ENCODE measurements at regions not wholly inside any gene's neighbourhood (a gene's known extent, or its start where the extent isn't known, plus 50 kb on each side); places are given as distances from the start of the nearest gene placed in this dataset.

DNA sequence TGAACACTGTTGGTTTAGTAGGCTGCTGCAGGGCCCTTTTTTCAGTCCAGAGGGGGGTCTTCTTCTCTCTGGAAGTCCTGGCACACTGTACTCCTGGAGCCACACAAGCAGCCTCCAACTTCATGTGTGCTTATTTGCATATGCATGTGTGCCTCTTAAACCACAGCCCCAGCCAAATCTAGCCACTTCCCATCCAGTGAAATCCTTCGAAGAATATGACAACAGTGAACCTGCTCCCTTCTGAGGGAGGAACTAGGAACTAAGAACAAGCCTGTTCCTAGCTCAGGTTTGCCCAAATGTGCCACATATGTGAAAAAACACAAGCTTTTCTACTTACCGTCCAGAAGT, 348.5 kb downstream of the FOXO1 start:
- TF ChIP-seq, protein P1, sequence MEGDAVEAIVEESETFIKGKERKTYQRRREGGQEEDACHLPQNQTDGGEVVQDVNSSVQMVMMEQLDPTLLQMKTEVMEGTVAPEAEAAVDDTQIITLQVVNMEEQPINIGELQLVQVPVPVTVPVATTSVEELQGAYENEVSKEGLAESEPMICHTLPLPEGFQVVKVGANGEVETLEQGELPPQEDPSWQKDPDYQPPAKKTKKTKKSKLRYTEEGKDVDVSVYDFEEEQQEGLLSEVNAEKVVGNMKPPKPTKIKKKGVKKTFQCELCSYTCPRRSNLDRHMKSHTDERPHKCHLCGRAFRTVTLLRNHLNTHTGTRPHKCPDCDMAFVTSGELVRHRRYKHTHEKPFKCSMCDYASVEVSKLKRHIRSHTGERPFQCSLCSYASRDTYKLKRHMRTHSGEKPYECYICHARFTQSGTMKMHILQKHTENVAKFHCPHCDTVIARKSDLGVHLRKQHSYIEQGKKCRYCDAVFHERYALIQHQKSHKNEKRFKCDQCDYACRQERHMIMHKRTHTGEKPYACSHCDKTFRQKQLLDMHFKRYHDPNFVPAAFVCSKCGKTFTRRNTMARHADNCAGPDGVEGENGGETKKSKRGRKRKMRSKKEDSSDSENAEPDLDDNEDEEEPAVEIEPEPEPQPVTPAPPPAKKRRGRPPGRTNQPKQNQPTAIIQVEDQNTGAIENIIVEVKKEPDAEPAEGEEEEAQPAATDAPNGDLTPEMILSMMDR (optimal IDR thresholded peaks at IDR 0.05 in 1 of 3, IDR thresholded peaks at IDR 0.05 in 1 of 3, conservative IDR thresholded peaks at IDR 0.05 in 1 of 3; ENCODE audit: extremely low read depth in 1 of 3, insufficient read depth in 2 of 3, low read length in 3 of 3), result no peak
- no peak for TF ChIP-seq EZH2 (IDR thresholded peaks at IDR 0.05; ENCODE audit: low read length)

Data from keratinocyte (primary cell).